ENCODE measurements at regions not wholly inside any gene's neighbourhood (a gene's known extent, or its start where the extent isn't known, plus 50 kb on each side); places are given as distances from the start of the nearest gene placed in this dataset.

GRCh38 chr3:102144063-102144462 is 290.8 kb upstream of the ZPLD1 start:
- TF ChIP-seq POLR2AphosphoS5 (IDR thresholded peaks at IDR 0.05; ENCODE audit: low read depth, low read length) = no peak
- no peak for TF ChIP-seq CTCF (IDR thresholded peaks at IDR 0.05)
- no peak for TF ChIP-seq TEAD4 (IDR thresholded peaks at IDR 0.05; ENCODE audit: borderline replicate concordance, insufficient read depth)
- no peak for TF ChIP-seq REST (IDR thresholded peaks at IDR 0.05; ENCODE audit: low read depth, low read length)
